Memory B cell (primary cell): ENCODE measurements at regions not wholly inside any gene's neighbourhood (a gene's known extent, or its start where the extent isn't known, plus 50 kb on each side); places are given as distances from the start of the nearest gene placed in this dataset.

ENCODE experiments used
- ATAC-seq: fragments of 150-1000 bp; cut with Tn5 transposase; 2 replicates; pipeline ENCODE4 v1.10.0; 2021; ENCODE audit warnings: low read depth, mild to moderate bottlenecking, moderate library complexity
- DNase-seq, 2 donors: peaks; one replicate each; pipeline ENCODE4 v3.0.0; 2022; ENCODE audit warnings: low spot score in 2 of 2
- H3K27ac Mint-ChIP-seq: one replicate; pipeline ENCODE4 v1.8.0; 2022; ENCODE audit warnings: mild to moderate bottlenecking, moderate library complexity, mixed read lengths
- H3K27me3 Mint-ChIP-seq: one replicate; pipeline ENCODE4 v1.8.0; 2022; ENCODE audit warnings: mixed read lengths
- H3K36me3 Mint-ChIP-seq: one replicate; pipeline ENCODE4 v1.8.0; 2022; ENCODE audit warnings: mild to moderate bottlenecking, mixed read lengths
- H3K4me1 Mint-ChIP-seq: one replicate; pipeline ENCODE4 v1.8.0; 2022; ENCODE audit warnings: mixed read lengths
- H3K4me3 Mint-ChIP-seq: one replicate; pipeline ENCODE4 v1.8.0; 2022; ENCODE audit warnings: mild to moderate bottlenecking, moderate library complexity, mixed read lengths
- H3K9me3 Mint-ChIP-seq: one replicate; pipeline ENCODE4 v1.8.0; 2022; ENCODE audit warnings: mixed read lengths

GRCh38 chr15:95262866-95263564, 1031.7 kb downstream of the MCTP2 start:
- Mint-ChIP-seq H3K27me3 (no peaks in the 10 kb centered on the region), H3K27ac (no peak overlapping the region), H3K4me3 (no peak overlapping the region), H3K36me3 (no peaks in the 10 kb centered on the region), H3K4me1 (no peaks in the 10 kb centered on the region), H3K9me3 (peaks cover 4% of the 10 kb centered on the region)
- no peak for DNase-seq
- ATAC-seq = no peak

GRCh38 chr15:95263751-95264150, 1032.4 kb downstream of the MCTP2 start:
- H3K4me3 Mint-ChIP-seq = no peak overlapping the region
- H3K4me1 Mint-ChIP-seq = no peaks in the 10 kb centered on the region
- ATAC-seq = no peak
- H3K9me3 Mint-ChIP-seq = peaks cover 4% of the 10 kb centered on the region
- no peaks in the 10 kb centered on the region for H3K27me3 Mint-ChIP-seq
- DNase-seq = no peak
- no peak overlapping the region for H3K27ac Mint-ChIP-seq
- no peaks in the 10 kb centered on the region for H3K36me3 Mint-ChIP-seq

GRCh38 chr15:95265419-95265997, 1034.1 kb downstream of the MCTP2 start:
- DNase-seq (no peak), ATAC-seq (no peak)
- H3K36me3 Mint-ChIP-seq = no peaks in the 10 kb centered on the region

GRCh38 chr15:95266451-95267061, 1035.2 kb downstream of the MCTP2 start:
- H3K27me3 Mint-ChIP-seq = no peaks in the 10 kb centered on the region
- no peaks in the 10 kb centered on the region for H3K36me3 Mint-ChIP-seq
- H3K4me1 Mint-ChIP-seq = no peaks in the 10 kb centered on the region
- H3K4me3 Mint-ChIP-seq = no peak overlapping the region
- H3K27ac Mint-ChIP-seq = no peak overlapping the region
- DNase-seq (no peak), ATAC-seq (no peak)
- peaks cover 4% of the 10 kb centered on the region for H3K9me3 Mint-ChIP-seq

More at GRCh38 chr15:95265419-95265997, 1034.1 kb downstream of the MCTP2 start:
- H3K27me3 Mint-ChIP-seq = no peaks in the 10 kb centered on the region
- H3K27ac Mint-ChIP-seq = no peak overlapping the region
- peaks cover 4% of the 10 kb centered on the region for H3K9me3 Mint-ChIP-seq
- no peak overlapping the region for H3K4me3 Mint-ChIP-seq
- no peaks in the 10 kb centered on the region for H3K4me1 Mint-ChIP-seq

GRCh38 chr15:95267481-95267880, 1036.1 kb downstream of the MCTP2 start:
- ATAC-seq = no peak

GRCh38 chr15:95269242-95270183, 1038.2 kb downstream of the MCTP2 start:
- Mint-ChIP-seq H3K36me3 (no peaks in the 10 kb centered on the region), H3K4me1 (no peaks in the 10 kb centered on the region), H3K27ac (no peak overlapping the region), H3K27me3 (peaks cover 2% of the 10 kb centered on the region), H3K9me3 (peaks cover 11% of the 10 kb centered on the region), H3K4me3 (no peak overlapping the region)
- no peak for DNase-seq
- no peak for ATAC-seq

More at GRCh38 chr15:95267481-95267880, 1036.1 kb downstream of the MCTP2 start:
- H3K36me3 Mint-ChIP-seq = no peaks in the 10 kb centered on the region
- H3K4me3 Mint-ChIP-seq = no peak overlapping the region
- H3K27me3 Mint-ChIP-seq = peaks cover 2% of the 10 kb centered on the region
- no peak overlapping the region for H3K27ac Mint-ChIP-seq
- H3K4me1 Mint-ChIP-seq = no peaks in the 10 kb centered on the region
- DNase-seq = no peak
- H3K9me3 Mint-ChIP-seq = peaks cover 7% of the 10 kb centered on the region

GRCh38 chr15:95274101-95274500, 1042.7 kb downstream of the MCTP2 start:
- Mint-ChIP-seq H3K36me3 (no peaks in the 10 kb centered on the region), H3K27ac (no peak overlapping the region), H3K4me3 (no peak overlapping the region), H3K9me3 (peaks cover 9% of the 10 kb centered on the region), H3K27me3 (peaks cover 2% of the 10 kb centered on the region), H3K4me1 (no peaks in the 10 kb centered on the region)
- ATAC-seq (no peak), DNase-seq (no peak)

- Mint-ChIP-seq H3K36me3 (no peaks in the 10 kb centered on the region), H3K27me3 (no peaks in the 10 kb centered on the region), H3K27ac (no peak overlapping the region), H3K9me3 (peaks cover 6% of the 10 kb centered on the region), H3K4me1 (no peaks in the 10 kb centered on the region), H3K4me3 (no peak overlapping the region)
- ATAC-seq (no peak), DNase-seq (no peak)
Measured at GRCh38 chr15:95277266-95277665, 1045.9 kb downstream of the MCTP2 start.

GRCh38 chr15:95278532-95279245, 1047.3 kb downstream of the MCTP2 start:
- DNase-seq (no peak), ATAC-seq (no peak)
- Mint-ChIP-seq H3K9me3 (peaks cover 2% of the 10 kb centered on the region), H3K27me3 (no peaks in the 10 kb centered on the region), H3K36me3 (no peaks in the 10 kb centered on the region), H3K4me1 (no peaks in the 10 kb centered on the region), H3K4me3 (no peak overlapping the region), H3K27ac (no peak overlapping the region)

GRCh38 chr15:95279277-95280019, 1048.1 kb downstream of the MCTP2 start:
- Mint-ChIP-seq H3K27me3 (no peaks in the 10 kb centered on the region), H3K27ac (no peak overlapping the region), H3K36me3 (no peaks in the 10 kb centered on the region), H3K4me1 (no peaks in the 10 kb centered on the region), H3K9me3 (peaks cover 2% of the 10 kb centered on the region), H3K4me3 (no peak overlapping the region)
- no peak for DNase-seq
- ATAC-seq = no peak

- Mint-ChIP-seq H3K27me3 (no peaks in the 10 kb centered on the region), H3K27ac (no peak overlapping the region), H3K4me1 (no peaks in the 10 kb centered on the region), H3K9me3 (no peaks in the 10 kb centered on the region), H3K36me3 (no peaks in the 10 kb centered on the region), H3K4me3 (no peak overlapping the region)
- DNase-seq (no peak), ATAC-seq (no peak)
Measured at GRCh38 chr15:95280711-95281110, 1049.3 kb downstream of the MCTP2 start.

- no peaks in the 10 kb centered on the region for H3K36me3 Mint-ChIP-seq
- H3K27ac Mint-ChIP-seq = no peak overlapping the region
Measured at GRCh38 chr15:95281470-95281869, 1049.0 kb upstream of the NR2F2 start.

GRCh38 chr15:95284492-95284891, 1046.0 kb upstream of the NR2F2 start:
- H3K9me3 Mint-ChIP-seq = no peaks in the 10 kb centered on the region
- H3K27ac Mint-ChIP-seq = no peak overlapping the region
- H3K27me3 Mint-ChIP-seq = peaks cover 3% of the 10 kb centered on the region
- no peaks in the 10 kb centered on the region for H3K36me3 Mint-ChIP-seq
- ATAC-seq = no peak
- no peaks in the 10 kb centered on the region for H3K4me1 Mint-ChIP-seq
- no peak overlapping the region for H3K4me3 Mint-ChIP-seq
- no peak for DNase-seq

More at GRCh38 chr15:95281470-95281869, 1049.0 kb upstream of the NR2F2 start:
- Mint-ChIP-seq H3K27me3 (no peaks in the 10 kb centered on the region), H3K4me1 (no peaks in the 10 kb centered on the region), H3K9me3 (no peaks in the 10 kb centered on the region), H3K4me3 (no peak overlapping the region)
- ATAC-seq = no peak
- no peak for DNase-seq
